ENCODE measurements at regions not wholly inside any gene's neighbourhood (a gene's known extent, or its start where the extent isn't known, plus 50 kb on each side); places are given as distances from the start of the nearest gene placed in this dataset.

DNA sequence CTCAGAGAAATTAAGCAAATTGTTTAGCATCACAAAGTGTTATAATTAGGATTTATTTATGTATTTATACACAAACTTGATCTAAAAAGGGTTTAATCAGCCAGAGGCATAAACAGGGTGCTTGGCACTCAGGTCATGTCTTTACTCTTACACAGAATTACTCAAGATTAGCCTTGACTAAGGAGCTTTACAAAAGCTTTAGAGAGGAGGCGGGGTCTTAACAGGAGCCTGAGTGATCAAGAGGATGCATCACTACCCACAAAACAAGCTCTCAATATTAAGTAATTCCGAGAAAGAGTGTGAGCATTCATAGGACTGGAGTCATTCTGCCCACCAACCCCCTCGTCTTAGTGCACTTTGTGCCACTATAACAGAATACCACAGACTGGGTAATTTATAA is 103.0 kb downstream of the SPATA19 start:
- intact Hi-C loops (cut with DNase I; ENCODE audit: low total_unique reads) = no loop called here
- TF ChIP-seq, protein P1, sequence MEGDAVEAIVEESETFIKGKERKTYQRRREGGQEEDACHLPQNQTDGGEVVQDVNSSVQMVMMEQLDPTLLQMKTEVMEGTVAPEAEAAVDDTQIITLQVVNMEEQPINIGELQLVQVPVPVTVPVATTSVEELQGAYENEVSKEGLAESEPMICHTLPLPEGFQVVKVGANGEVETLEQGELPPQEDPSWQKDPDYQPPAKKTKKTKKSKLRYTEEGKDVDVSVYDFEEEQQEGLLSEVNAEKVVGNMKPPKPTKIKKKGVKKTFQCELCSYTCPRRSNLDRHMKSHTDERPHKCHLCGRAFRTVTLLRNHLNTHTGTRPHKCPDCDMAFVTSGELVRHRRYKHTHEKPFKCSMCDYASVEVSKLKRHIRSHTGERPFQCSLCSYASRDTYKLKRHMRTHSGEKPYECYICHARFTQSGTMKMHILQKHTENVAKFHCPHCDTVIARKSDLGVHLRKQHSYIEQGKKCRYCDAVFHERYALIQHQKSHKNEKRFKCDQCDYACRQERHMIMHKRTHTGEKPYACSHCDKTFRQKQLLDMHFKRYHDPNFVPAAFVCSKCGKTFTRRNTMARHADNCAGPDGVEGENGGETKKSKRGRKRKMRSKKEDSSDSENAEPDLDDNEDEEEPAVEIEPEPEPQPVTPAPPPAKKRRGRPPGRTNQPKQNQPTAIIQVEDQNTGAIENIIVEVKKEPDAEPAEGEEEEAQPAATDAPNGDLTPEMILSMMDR (IDR thresholded peaks at IDR 0.05) = no peak
- no peak for TF ChIP-seq POLR2A (IDR thresholded peaks at IDR 0.05)
- WGBS, 2 donors = 81 to 82% methylated on average over 3 of the region's 3 CpGs
- no peak for DNase-seq (ENCODE audit: low spot score in 2 of 2)
- no peak overlapping the region for H3K4me3 ChIP-seq (ENCODE audit: low read depth, poor library complexity, severe bottlenecking)

DNA sequence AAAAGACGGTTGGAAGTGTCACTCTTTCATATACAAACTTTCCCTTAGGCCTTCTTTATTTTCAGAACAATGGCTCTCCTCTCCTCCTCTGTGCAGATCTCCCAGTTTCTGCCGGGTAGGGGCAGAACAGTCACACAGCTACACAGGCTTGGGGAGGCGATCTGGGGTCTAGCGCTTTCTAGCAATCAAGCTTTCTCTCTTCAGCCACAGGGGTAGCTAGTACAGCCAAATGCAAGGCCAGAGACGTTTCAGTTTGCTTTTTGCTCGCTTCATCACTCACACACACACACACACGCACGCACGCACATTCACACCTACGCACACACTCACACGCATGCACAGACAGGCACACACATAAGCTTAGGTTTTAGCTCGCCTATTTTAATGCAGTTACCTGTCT is 104.3 kb downstream of the SPATA19 start:
- no peak for DNase-seq (ENCODE audit: low spot score in 2 of 2)
- no peak overlapping the region for H3K4me3 ChIP-seq (ENCODE audit: low read depth, poor library complexity, severe bottlenecking)
- WGBS, 2 donors = 66 to 73% methylated on average over 12 of the region's 12 CpGs
- TF ChIP-seq POLR2A (IDR thresholded peaks at IDR 0.05) = no peak
- TF ChIP-seq, protein P1 (IDR thresholded peaks at IDR 0.05) = no peak
- intact Hi-C loops (cut with DNase I; ENCODE audit: low total_unique reads) = no loop called here

DNA sequence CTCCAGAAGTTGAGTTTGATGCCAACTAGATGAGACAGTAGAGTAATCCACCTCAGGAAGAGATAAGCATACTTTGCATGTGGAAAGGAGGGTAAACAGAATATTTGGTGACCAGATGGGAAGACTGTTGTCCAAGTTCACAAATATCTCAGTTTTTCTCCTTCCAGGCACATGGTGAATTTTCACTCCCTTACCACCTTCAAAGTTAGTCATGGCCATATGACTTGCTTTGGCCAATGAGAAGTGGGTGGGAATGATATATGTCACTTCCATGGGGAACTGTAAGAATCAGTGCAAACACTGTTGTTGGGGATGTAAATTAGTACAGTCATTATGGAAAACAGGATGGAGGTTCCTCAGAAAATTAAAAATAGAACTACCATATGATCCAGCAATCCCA is 105.8 kb downstream of the SPATA19 start:
- H3K4me3 ChIP-seq (ENCODE audit: low read depth, poor library complexity, severe bottlenecking) = no peak overlapping the region
- intact Hi-C loops (cut with DNase I; ENCODE audit: low total_unique reads) = no loop called here
- TF ChIP-seq POLR2A (IDR thresholded peaks at IDR 0.05) = no peak
- TF ChIP-seq, protein P1 (IDR thresholded peaks at IDR 0.05) = no peak
- DNase-seq (ENCODE audit: low spot score in 2 of 2) = no peak

DNA sequence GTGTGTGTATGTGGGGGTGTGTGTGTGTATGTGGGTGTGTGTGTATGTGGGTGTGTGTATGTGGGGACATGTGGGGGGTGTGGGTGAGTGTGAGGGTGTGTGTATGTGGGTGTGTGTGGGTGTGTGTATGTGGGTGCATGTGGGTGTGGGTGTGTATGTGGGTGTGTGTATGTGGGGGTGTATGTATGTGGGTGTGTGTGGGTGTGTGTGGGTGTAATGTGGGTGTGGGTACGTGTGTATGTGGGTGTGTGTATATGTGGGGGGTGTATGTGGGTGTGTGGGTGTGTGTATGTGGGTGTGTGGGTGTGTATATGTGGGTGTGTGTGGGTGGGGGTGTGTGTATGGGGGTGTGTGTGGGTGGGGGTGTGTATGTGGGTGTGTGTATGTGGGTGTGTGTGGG is 106.7 kb downstream of the SPATA19 start:
- no peak for DNase-seq (ENCODE audit: low spot score in 2 of 2)
- no peak overlapping the region for H3K4me3 ChIP-seq (ENCODE audit: low read depth, poor library complexity, severe bottlenecking)
- TF ChIP-seq POLR2A (IDR thresholded peaks at IDR 0.05) = no peak
- TF ChIP-seq, protein P1 (IDR thresholded peaks at IDR 0.05) = no peak
- WGBS, 2 donors = 71 to 96% methylated on average over 1 of the region's 1 CpG
- intact Hi-C loops (cut with DNase I; ENCODE audit: low total_unique reads) = no loop called here

DNA sequence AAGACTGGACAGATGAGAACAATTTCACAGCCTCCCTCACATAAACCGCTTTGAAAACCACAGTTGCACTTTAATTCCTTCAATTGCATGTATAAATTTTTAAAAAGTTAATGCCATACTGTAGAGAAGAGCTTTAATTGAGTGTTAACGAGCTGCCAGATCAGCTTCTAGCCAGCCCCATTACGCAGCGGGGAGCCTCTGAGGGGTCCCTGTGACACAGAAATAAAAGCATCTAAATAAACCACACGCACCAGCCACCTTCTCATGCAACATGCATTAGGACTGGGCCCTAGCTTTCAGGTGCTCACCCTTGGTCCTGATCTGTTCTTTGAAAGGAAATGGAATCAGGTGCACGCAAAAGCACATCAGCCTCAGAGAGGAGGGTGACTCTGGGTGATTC is 111.7 kb downstream of the SPATA19 start:
- 67 to 83% methylated on average over 6 of the region's 6 CpGs for WGBS, 2 donors
- intact Hi-C loops (cut with DNase I; ENCODE audit: low total_unique reads) = loop anchor here (5.0 kb wide), 1 partner anchor 1146 kb away; no protein-coding TSS in a partner anchor
- DNase-seq (ENCODE audit: low spot score in 2 of 2) = no peak
- H3K4me3 ChIP-seq (ENCODE audit: low read depth, poor library complexity, severe bottlenecking) = no peak overlapping the region
- TF ChIP-seq, protein P1 (IDR thresholded peaks at IDR 0.05) = no peak
- TF ChIP-seq POLR2A (IDR thresholded peaks at IDR 0.05) = no peak

DNA sequence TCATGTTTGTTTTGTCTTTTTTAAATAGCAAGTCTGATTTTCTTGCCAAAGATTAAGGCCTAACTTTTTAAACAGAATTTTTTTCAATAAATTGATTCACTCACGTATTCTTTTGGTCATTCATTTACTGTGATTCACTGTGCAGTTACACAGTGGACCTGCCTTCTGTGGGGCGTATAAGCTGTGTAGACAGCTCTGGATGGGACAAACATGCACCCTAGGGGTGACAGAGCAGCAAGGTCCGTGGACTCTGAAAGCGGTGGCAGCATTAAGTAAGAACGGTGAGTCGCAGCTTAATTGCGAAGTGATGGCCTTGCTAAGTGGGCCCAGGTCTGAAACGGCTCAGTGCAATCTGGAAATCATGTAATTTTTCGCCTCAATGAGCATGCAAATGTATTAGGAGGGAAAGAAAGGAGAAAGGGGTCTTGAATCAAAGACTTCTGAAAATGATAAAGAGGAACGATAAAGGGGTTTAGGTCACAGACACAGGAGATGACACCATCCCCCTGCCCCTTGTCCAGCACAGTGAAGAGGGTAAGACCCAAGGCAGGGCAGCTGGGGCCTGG is 113.1 kb downstream of the SPATA19 start:
- 85 to 87% methylated on average over 10 of the region's 10 CpGs for WGBS, 2 donors

More for the DNA sequence above, 113.1 kb downstream of the SPATA19 start:
- intact Hi-C loops (cut with DNase I; ENCODE audit: low total_unique reads) = loop anchor here (5.0 kb wide), 1 partner anchor 1145 kb away; no protein-coding TSS in a partner anchor
- TF ChIP-seq POLR2A (IDR thresholded peaks at IDR 0.05) = no peak
- TF ChIP-seq, protein P1 (IDR thresholded peaks at IDR 0.05) = no peak
- DNase-seq (ENCODE audit: low spot score in 2 of 2) = no peak
- H3K4me3 ChIP-seq (ENCODE audit: low read depth, poor library complexity, severe bottlenecking) = no peak overlapping the region

All from lower leg skin (tissue), 4 donors.